ENCODE measurements at regions not wholly inside any gene's neighbourhood (a gene's known extent, or its start where the extent isn't known, plus 50 kb on each side); places are given as distances from the start of the nearest gene placed in this dataset.

GRCh38 chr5:13317654-13318053 lies 626.8 kb downstream of the DNAH5 start:
- TF ChIP-seq CTCF (tag by site-specific recombination; IDR thresholded peaks at IDR 0.05), result no peak
- no peak for TF ChIP-seq IKZF3 (tag by site-specific recombination; IDR thresholded peaks at IDR 0.05)
